ENCODE measurements at regions not wholly inside any gene's neighbourhood (a gene's known extent, or its start where the extent isn't known, plus 50 kb on each side); places are given as distances from the start of the nearest gene placed in this dataset.

DNA sequence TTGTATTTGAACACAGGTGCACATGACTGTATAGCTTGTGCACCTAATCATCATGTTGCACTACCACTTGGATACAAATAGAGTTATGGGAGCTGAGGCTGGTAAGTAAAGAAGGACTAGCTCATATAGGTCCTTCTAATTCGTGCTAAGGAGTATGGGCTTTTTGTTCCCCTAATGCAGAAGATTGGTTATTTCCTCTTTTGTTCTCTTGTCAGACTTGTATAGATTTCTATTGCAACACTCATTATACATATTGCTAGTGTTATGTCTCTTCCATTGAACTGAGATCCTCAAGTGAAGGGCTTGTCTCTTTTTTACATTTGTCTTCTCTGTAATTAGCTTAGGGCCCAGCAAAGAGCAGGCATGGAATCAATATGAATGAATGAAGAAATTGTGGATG lies 54.1 kb upstream of the ARHGAP20 start:
- no peak overlapping the region for H3K9ac ChIP-seq (ENCODE audit: low read length in 2 of 2)
- H3K27me3 ChIP-seq (ENCODE audit: control insufficient read depth in 1 of 2, insufficient read depth in 2 of 2, low read length in 2 of 2): no peaks in the 10 kb centered on the region
- H3K4me3 ChIP-seq (ENCODE audit: low read length in 2 of 2): no peak overlapping the region
- no peak overlapping the region for H3K27ac ChIP-seq (ENCODE audit: low read length)
- H3K9me3 ChIP-seq (ENCODE audit: control insufficient read depth in 2 of 2, low read length in 2 of 2): no peaks in the 10 kb centered on the region
- H3K36me3 ChIP-seq (ENCODE audit: control insufficient read depth in 2 of 2, insufficient read depth in 2 of 2, low read length in 2 of 2): no peaks in the 10 kb centered on the region
- H3K4me1 ChIP-seq (ENCODE audit: control insufficient read depth, insufficient read depth, low read length): peaks cover 7% of the 10 kb centered on the region

DNA sequence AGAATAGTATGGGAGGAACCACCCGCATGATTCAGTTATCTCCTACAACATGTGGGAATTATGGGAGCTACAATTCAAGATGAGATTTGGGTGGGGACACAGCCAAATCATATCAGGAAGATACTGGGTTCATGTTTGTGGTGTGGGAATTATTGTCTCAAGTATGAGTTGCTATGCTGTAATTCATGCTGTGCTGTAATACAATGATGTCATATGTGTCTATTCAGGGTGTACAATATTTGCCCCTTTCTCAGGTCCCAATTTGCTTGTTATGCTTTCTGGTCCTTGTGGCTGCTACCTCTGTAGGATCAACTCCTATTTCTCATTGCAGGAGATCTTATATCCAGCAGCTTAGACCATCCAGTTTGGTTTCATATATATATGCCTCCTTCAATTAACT lies 52.2 kb upstream of the ARHGAP20 start:
- no peak overlapping the region for H3K27ac ChIP-seq (ENCODE audit: low read length)
- peaks cover 12% of the 10 kb centered on the region for H3K4me1 ChIP-seq (ENCODE audit: control insufficient read depth, insufficient read depth, low read length)
- no peaks in the 10 kb centered on the region for H3K27me3 ChIP-seq (ENCODE audit: control insufficient read depth in 1 of 2, insufficient read depth in 2 of 2, low read length in 2 of 2)
- H3K36me3 ChIP-seq (ENCODE audit: control insufficient read depth in 2 of 2, insufficient read depth in 2 of 2, low read length in 2 of 2): no peaks in the 10 kb centered on the region
- H3K9me3 ChIP-seq (ENCODE audit: control insufficient read depth in 2 of 2, low read length in 2 of 2): no peaks in the 10 kb centered on the region
- no peak overlapping the region for H3K9ac ChIP-seq (ENCODE audit: low read length in 2 of 2)
- H3K4me3 ChIP-seq (ENCODE audit: low read length in 2 of 2): no peak overlapping the region

DNA sequence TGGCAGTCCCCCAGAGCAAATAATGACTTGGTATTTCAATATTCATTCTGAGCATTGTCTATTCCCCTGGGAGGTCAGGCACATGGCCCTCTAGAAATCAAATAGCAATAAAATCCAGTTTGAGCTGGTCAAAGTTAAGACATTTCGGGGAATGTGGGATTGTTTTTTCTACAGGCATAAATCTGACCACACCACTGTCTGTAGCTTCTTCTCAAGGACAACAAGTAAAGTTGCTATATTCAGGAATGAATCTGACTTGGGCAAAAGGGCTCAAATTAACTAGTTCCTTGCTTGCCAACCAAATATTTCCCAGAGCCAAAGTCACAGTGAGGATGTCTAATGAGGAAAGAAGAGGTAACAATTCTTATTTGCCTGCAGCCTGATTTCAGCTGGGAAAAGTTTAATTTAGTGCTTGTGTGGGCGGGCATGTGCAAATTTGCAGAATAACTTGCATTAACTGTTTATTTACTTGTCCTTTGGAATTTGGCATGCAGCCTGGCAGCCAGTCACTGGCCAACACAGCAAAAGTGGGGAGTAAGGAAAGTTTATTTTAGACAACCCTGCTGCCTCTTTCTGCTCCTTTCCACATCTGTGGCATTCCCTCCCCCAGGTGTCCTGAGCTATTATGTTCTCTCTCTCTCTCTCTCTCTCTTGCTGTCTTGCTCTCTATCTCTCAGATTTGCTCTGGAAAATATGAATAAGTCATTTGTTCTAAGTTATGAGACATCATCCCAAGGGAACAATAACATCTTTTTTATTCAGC lies 51.2 kb upstream of the ARHGAP20 start:
- Histone ChIP-seq H3K9ac (ENCODE audit: low read length in 2 of 2) (no peak overlapping the region), H3K4me3 (ENCODE audit: low read length in 2 of 2) (no peak overlapping the region), H3K36me3 (ENCODE audit: control insufficient read depth in 2 of 2, insufficient read depth in 2 of 2, low read length in 2 of 2) (no peaks in the 10 kb centered on the region), H3K27me3 (ENCODE audit: control insufficient read depth in 1 of 2, insufficient read depth in 2 of 2, low read length in 2 of 2) (no peaks in the 10 kb centered on the region), H3K4me1 (ENCODE audit: control insufficient read depth, insufficient read depth, low read length) (peaks cover 12% of the 10 kb centered on the region), H3K9me3 (ENCODE audit: control insufficient read depth in 2 of 2, low read length in 2 of 2) (no peaks in the 10 kb centered on the region), H3K27ac (ENCODE audit: low read length) (no peak overlapping the region)

GRCh38 chr11:110762590-110762989 lies 50.4 kb upstream of the ARHGAP20 start:
- H3K36me3 ChIP-seq (ENCODE audit: control insufficient read depth in 2 of 2, insufficient read depth in 2 of 2, low read length in 2 of 2): no peaks in the 10 kb centered on the region
- H3K27me3 ChIP-seq (ENCODE audit: control insufficient read depth in 1 of 2, insufficient read depth in 2 of 2, low read length in 2 of 2): no peaks in the 10 kb centered on the region
- H3K4me3 ChIP-seq (ENCODE audit: low read length in 2 of 2): no peak overlapping the region
- no peak overlapping the region for H3K27ac ChIP-seq (ENCODE audit: low read length)
- peaks cover 12% of the 10 kb centered on the region for H3K4me1 ChIP-seq (ENCODE audit: control insufficient read depth, insufficient read depth, low read length)
- no peaks in the 10 kb centered on the region for H3K9me3 ChIP-seq (ENCODE audit: control insufficient read depth in 2 of 2, low read length in 2 of 2)
- H3K9ac ChIP-seq (ENCODE audit: low read length in 2 of 2): no peak overlapping the region

All from stomach smooth muscle (tissue), 2 donors.